CD14-positive monocyte (primary cell): ENCODE measurements at regions not wholly inside any gene's neighbourhood (a gene's known extent, or its start where the extent isn't known, plus 50 kb on each side); places are given as distances from the start of the nearest gene placed in this dataset.

Source experiments
- DNase-seq, 3 donors: peaks; one replicate each; pipeline ENCODE4 v3.0.0-alpha.2; 2011 to 2022
- H2AFZ ChIP-seq: 2 replicates; pipeline ENCODE4 v1.6.0; 2012; ENCODE audit warnings: mild to moderate bottlenecking, low read depth, low read length, inconsistent platforms; ENCODE audit not compliant: insufficient read depth, poor library complexity, severe bottlenecking
- H3K27ac ChIP-seq, 2 donors: 1 replicate in 1 of 2; 2 replicates in 1 of 2; pipeline ENCODE4 v1.5.1; 2012 to 2013; ENCODE audit warnings: low read length in 2 of 2, control low read depth in 1 of 2, inconsistent platforms in 1 of 2, low read depth in 1 of 2, mild to moderate bottlenecking in 1 of 2
- H3K27me3 ChIP-seq, 2 donors: one replicate each; pipeline versions ENCODE4 v1.6.0 to v1.6.1; 2011 to 2013; ENCODE audit warnings: low read length in 2 of 2; ENCODE audit not compliant: control insufficient read depth in 2 of 2, insufficient read depth in 2 of 2
- H3K36me3 ChIP-seq, 2 donors: replicated peaks in 1 of 2; 1 replicate in 1 of 2; 2 replicates in 1 of 2; pipeline versions ENCODE4 v1.5.1 to v1.6.1; 2012 to 2013; ENCODE audit warnings: low read length in 2 of 2, control low read depth in 1 of 2, inconsistent platforms in 1 of 2, mild to moderate bottlenecking in 1 of 2; ENCODE audit not compliant: insufficient read depth in 2 of 2, control insufficient read depth in 1 of 2
- H3K4me1 ChIP-seq, 2 donors: 1 replicate in 1 of 2; 2 replicates in 1 of 2; pipeline versions ENCODE4 v1.5.1 to v1.6.1; 2012 to 2013; ENCODE audit warnings: low read length in 2 of 2, control low read depth in 1 of 2, inconsistent platforms in 1 of 2, mild to moderate bottlenecking in 1 of 2, moderate library complexity in 1 of 2; ENCODE audit not compliant: insufficient read depth in 2 of 2, control insufficient read depth in 1 of 2
- H3K4me2 ChIP-seq: replicated peaks from 2 replicates; pipeline ENCODE3; 2012; ENCODE audit warnings: low read length, moderate library complexity, mild to moderate bottlenecking; ENCODE audit not compliant: poor library complexity, severe bottlenecking; ENCODE audit errors: extremely low read depth
- H3K4me3 ChIP-seq, 3 experiments: fragments of 200-600 bp in 1 of 3; sonication (generic) in 1 of 3; replicated peaks in 1 of 3; 1 replicate in 2 of 3; 2 replicates in 1 of 3; pipeline ENCODE4 v1.5.1; 2011 to 2013; ENCODE audit warnings: low read length in 3 of 3, mild to moderate bottlenecking in 3 of 3, control low read depth in 2 of 3, low read depth in 2 of 3, inconsistent platforms in 1 of 3, moderate library complexity in 1 of 3
- H3K79me2 ChIP-seq: 2 replicates; pipeline ENCODE4 v1.6.0; 2012; ENCODE audit warnings: mild to moderate bottlenecking, control low read depth, inconsistent platforms, low read length, moderate library complexity; ENCODE audit not compliant: insufficient read depth
- H3K9ac ChIP-seq: 2 replicates; pipeline ENCODE4 v1.6.0; 2017; ENCODE audit warnings: low read length, mild to moderate bottlenecking; ENCODE audit not compliant: insufficient read depth, poor library complexity, severe bottlenecking
- H3K9me3 ChIP-seq, 2 donors: replicated peaks in 1 of 2; 1 replicate in 1 of 2; 2 replicates in 1 of 2; pipeline versions ENCODE4 v1.5.1 to v1.6.1; 2012 to 2013; ENCODE audit warnings: low read length in 2 of 2, control low read depth in 1 of 2; ENCODE audit not compliant: control insufficient read depth in 1 of 2, insufficient read depth in 1 of 2
- H4K20me1 ChIP-seq: 2 replicates; pipeline ENCODE4 v1.6.0; 2012; ENCODE audit warnings: mild to moderate bottlenecking, low read length, control low read depth, moderate library complexity; ENCODE audit not compliant: insufficient read depth
- H3K27ac Mint-ChIP-seq, 7 donors: one replicate each; pipeline ENCODE4 v1.8.0; 2020; ENCODE audit warnings: mild to moderate bottlenecking in 7 of 7, mixed read lengths in 7 of 7, moderate library complexity in 6 of 7, inconsistent platforms in 2 of 7
- H3K27me3 Mint-ChIP-seq, 3 donors: one replicate each; pipeline ENCODE4 v1.8.0; 2021 to 2022; ENCODE audit warnings: low read depth in 3 of 3, mild to moderate bottlenecking in 3 of 3, mixed read lengths in 3 of 3, moderate library complexity in 3 of 3, inconsistent platforms in 1 of 3
- H3K36me3 Mint-ChIP-seq, 2 donors: one replicate each; pipeline ENCODE4 v1.8.0; 2020; ENCODE audit warnings: mixed read lengths in 2 of 2, inconsistent platforms in 1 of 2, mild to moderate bottlenecking in 1 of 2
- H3K4me1 Mint-ChIP-seq: one replicate; pipeline ENCODE4 v1.8.0; 2020; ENCODE audit warnings: mild to moderate bottlenecking, mixed read lengths
- H3K4me3 Mint-ChIP-seq, 2 donors: one replicate each; pipeline ENCODE4 v1.8.0; 2020; ENCODE audit warnings: mild to moderate bottlenecking in 2 of 2, mixed read lengths in 2 of 2, moderate library complexity in 1 of 2
- H3K9me3 Mint-ChIP-seq, 7 donors: one replicate each; pipeline ENCODE4 v1.8.0; 2020 to 2022; ENCODE audit warnings: mixed read lengths in 7 of 7, mild to moderate bottlenecking in 6 of 7, moderate library complexity in 6 of 7, inconsistent platforms in 2 of 7
- WGBS: methylation state at CpG from one replicate; pipeline ENCODE4 v1.1.5; 2013; ENCODE audit warnings: missing lambda C conversion rate; ENCODE audit not compliant: insufficient coverage; 5-methylcytosine and 5-hydroxymethylcytosine counted together
- intact Hi-C, 2 donors: fragments of 100-400 bp; cut with micrococcal nuclease; formaldehyde crosslinking; loops; one replicate each; pipeline versions ENCODE4 v1.15.0 to v1.15.1; 2023
- TF ChIP-seq, protein P1 (sequence below): fragments of 200-600 bp; IDR thresholded peaks from one replicate; pipeline ENCODE4 v1.8.0; 2022; ENCODE audit warnings: antibody characterized with exemption, mild to moderate bottlenecking

DNA sequence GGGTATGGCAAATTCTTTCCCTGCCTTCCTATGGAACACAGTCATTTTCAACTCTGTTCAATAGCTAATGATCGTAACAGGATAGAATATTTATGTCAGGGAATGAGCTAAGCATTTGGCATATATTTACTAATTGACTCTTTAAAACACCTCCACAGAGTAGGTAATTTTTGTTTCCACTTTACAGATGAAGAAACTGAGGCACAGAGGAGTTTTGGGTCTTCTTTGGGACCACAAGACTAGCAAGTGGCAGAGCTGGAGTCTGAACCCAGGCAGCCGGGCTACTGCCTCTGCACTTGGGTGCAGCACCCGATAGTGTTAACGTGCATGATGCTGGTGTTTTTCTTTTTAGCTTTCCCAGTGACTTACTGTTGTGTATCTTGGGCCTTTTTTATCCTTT lies 384.0 kb downstream of the SFMBT2 start:
- Mint-ChIP-seq H3K27me3 (peaks cover 0 to 2% (median 0%) of the 10 kb centered on the region in 3 donors), H3K4me1 (peaks cover 31% of the 10 kb centered on the region), H3K9me3 (peaks cover 6 to 20% (median 8%) of the 10 kb centered on the region in 7 donors), H3K36me3 (no peaks in the 10 kb centered on the region), H3K27ac (no peak overlapping the region), H3K4me3 (no peak overlapping the region)
- Histone ChIP-seq H3K27ac (no peak overlapping the region), H3K4me3 (no peak overlapping the region), H3K27me3 (no peaks in the 10 kb centered on the region), H2AFZ (no peak overlapping the region), H3K9me3 (peaks cover 0 to 6% of the 10 kb centered on the region in 2 donors), H3K36me3 (no peaks in the 10 kb centered on the region), H3K4me1 (peaks cover 15 to 26% of the 10 kb centered on the region in 2 donors), H4K20me1 (no peaks in the 10 kb centered on the region), H3K4me2 (no peak overlapping the region), H3K9ac (no peak overlapping the region), H3K79me2 (no peaks in the 10 kb centered on the region)
- intact Hi-C loops = no loop called here
- WGBS = 100% methylated on average over 1 of the region's 4 CpGs
- DNase-seq = no peak
- TF ChIP-seq, protein P1, sequence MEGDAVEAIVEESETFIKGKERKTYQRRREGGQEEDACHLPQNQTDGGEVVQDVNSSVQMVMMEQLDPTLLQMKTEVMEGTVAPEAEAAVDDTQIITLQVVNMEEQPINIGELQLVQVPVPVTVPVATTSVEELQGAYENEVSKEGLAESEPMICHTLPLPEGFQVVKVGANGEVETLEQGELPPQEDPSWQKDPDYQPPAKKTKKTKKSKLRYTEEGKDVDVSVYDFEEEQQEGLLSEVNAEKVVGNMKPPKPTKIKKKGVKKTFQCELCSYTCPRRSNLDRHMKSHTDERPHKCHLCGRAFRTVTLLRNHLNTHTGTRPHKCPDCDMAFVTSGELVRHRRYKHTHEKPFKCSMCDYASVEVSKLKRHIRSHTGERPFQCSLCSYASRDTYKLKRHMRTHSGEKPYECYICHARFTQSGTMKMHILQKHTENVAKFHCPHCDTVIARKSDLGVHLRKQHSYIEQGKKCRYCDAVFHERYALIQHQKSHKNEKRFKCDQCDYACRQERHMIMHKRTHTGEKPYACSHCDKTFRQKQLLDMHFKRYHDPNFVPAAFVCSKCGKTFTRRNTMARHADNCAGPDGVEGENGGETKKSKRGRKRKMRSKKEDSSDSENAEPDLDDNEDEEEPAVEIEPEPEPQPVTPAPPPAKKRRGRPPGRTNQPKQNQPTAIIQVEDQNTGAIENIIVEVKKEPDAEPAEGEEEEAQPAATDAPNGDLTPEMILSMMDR = no peak

DNA sequence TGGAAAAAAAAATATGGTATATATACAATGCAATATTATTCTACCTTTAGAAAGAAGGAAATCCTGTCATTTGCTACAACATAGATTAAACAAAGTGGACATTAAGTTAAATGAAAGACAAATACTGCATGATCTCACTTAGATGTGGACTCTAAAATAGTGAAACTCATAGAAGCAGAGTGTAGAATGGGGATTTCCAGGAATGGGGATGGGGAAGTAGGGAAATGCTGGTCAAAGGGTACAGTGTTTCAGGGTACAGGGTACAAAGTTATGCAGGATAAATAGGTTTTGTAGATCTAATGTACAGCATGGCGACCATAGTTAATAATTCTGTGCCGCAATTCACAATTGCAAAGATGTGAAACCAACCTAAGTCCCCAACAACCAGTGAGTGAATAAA lies 385.5 kb downstream of the SFMBT2 start:
- Mint-ChIP-seq H3K36me3 (no peaks in the 10 kb centered on the region), H3K4me1 (peaks cover 31% of the 10 kb centered on the region), H3K9me3 (peaks cover under 1 to 14% (median 4%) of the 10 kb centered on the region in 7 donors), H3K27me3 (peaks cover 0 to 2% (median 0%) of the 10 kb centered on the region in 3 donors), H3K27ac (no peak overlapping the region), H3K4me3 (no peak overlapping the region)
- no peak overlapping the region for H3K27ac ChIP-seq
- no peak overlapping the region for H2AFZ ChIP-seq
- no peak overlapping the region for H3K4me3 ChIP-seq
- peaks cover 0 to under 1% of the 10 kb centered on the region in 2 donors for H3K9me3 ChIP-seq
- TF ChIP-seq, protein P1 = no peak
- no peak for DNase-seq
- H3K4me2 ChIP-seq = no peak overlapping the region
- no CpG with 5 or more reads among the region's 2 CpGs for WGBS
- H3K79me2 ChIP-seq = no peaks in the 10 kb centered on the region
- no peaks in the 10 kb centered on the region for H3K36me3 ChIP-seq
- H3K4me1 ChIP-seq = peaks cover 15 to 26% of the 10 kb centered on the region in 2 donors
- intact Hi-C loops = no loop called here
- H4K20me1 ChIP-seq = no peaks in the 10 kb centered on the region
- no peaks in the 10 kb centered on the region for H3K27me3 ChIP-seq
- H3K9ac ChIP-seq = no peak overlapping the region
